Fibroblast of pulmonary artery (primary cell): ENCODE measurements at regions not wholly inside any gene's neighbourhood (a gene's known extent, or its start where the extent isn't known, plus 50 kb on each side); places are given as distances from the start of the nearest gene placed in this dataset.

Experiments used
- DNase-seq: peaks from one replicate; pipeline ENCODE4 v3.0.0-alpha.2; 2010; ENCODE audit warnings: low read depth
- H3K4me3 ChIP-seq: replicated peaks from 2 replicates; pipeline ENCODE4 v1.5.1; 2011; ENCODE audit warnings: low read depth, mild to moderate bottlenecking, control low read depth, low read length, moderate library complexity
- CTCF ChIP-seq: IDR thresholded peaks from 2 replicates; pipeline ENCODE4 v1.5.1; 2011; ENCODE audit warnings: mild to moderate bottlenecking, control low read depth, low read length, inconsistent platforms; ENCODE audit errors: missing control alignments

DNA sequence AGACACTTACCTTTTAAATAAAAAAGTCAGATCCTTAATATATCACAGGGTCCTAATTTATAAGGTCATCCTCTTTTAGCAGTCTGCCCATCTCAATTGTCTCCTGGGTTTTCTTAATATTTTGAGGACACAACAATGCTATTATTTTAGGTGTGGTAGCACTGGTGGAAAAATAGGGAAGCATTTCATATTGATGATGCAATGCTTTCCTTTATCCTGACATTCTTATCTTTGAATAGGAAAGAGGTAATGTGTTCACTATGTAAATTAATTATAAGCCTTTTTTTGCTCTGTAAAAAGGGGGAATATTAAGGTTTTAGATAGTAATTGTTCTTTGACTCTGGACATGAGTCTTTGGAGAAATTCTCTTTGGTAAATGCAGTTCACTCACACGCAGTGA is 164.7 kb downstream of the YTHDC2 start:
- TF ChIP-seq CTCF, result no peak
- DNase-seq, result no peak

DNA sequence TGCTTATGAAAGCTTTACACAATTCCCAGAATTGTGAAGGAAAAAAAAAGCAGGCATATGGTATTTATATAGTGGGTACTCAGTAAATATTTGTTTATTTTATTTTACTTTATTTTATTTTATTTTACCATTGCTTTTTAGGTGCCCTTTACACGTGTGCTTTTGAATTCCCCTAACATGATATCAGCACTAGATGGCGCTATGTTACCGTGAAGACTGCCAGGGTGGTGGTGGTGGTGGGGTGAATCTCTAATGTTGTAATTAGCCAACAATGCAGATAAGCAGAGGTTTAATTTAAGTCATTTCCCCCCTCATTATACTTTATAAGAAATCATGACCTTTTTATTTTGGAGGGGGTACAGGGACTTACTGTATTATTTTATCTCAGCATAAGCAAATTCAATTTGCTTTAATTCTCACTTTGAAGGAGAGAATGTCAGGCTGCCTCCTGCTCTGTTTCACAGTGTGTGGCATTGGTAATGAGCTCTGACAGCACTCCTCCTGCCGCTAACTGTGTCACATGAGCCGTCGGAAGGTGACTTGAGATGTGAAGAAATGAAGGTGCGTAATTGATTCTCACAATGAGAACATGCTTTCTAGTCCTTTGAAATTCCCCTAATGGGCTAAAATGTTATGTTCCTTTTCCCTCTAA is 165.6 kb downstream of the YTHDC2 start:
- DNase-seq, result peak; percentile 66
- peak; percentile 74 for TF ChIP-seq CTCF
- no peak overlapping the region for H3K4me3 ChIP-seq

More for the DNA sequence above, 164.7 kb downstream of the YTHDC2 start:
- no peak overlapping the region for H3K4me3 ChIP-seq

DNA sequence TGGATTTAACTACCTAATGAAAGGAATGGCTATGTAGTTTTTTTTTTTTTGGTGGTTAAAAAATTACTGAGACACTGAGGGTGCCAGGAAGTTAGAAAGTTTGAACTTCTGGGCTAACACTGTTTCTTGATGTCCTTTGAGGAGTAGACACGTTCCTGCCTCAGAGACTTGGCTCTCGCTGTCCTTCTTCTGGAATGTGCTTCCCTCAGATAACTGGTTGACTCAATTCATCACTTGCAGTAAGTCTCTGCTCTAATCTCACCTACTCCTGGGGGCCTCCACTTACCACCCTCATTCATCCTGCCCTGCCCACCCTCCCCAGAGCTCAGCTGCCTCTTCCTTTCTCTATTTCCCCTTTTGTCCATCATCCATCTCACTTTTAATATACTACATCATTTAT is 167.0 kb downstream of the YTHDC2 start:
- peak; percentile 8 for DNase-seq
- no peak for TF ChIP-seq CTCF
- no peak overlapping the region for H3K4me3 ChIP-seq

DNA sequence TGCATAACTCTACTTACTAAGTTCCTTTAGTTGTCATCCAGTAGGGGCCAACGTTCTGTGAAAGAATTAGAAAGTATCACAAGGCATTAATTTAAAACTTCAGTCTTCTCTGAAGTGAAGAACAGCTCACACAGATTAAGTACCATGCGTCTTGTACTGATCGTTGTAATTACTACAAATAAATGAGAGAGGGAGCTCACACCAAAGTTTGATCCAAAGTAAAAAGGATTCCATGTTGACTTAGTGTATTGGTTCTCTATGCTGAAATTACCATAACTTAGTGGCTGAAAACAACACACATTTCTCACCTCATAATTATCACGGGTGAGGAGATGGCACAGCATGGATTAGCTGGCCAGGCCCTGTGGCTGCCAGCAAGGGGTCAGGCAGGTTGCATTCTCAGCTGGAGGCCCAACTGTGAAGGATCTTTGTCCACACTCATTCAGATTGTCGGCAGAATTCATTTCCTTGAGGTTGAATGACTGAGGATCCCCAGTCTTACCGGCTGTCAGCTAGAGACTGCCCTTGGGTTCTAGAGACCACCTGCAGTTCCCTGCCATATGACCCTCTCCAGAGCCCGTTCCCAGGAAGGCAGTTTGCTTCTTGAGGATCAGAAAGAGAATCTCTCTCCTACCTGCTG is 169.1 kb downstream of the YTHDC2 start:
- TF ChIP-seq CTCF, result no peak
- DNase-seq, result peak; percentile 4
- H3K4me3 ChIP-seq, result no peak overlapping the region

DNA sequence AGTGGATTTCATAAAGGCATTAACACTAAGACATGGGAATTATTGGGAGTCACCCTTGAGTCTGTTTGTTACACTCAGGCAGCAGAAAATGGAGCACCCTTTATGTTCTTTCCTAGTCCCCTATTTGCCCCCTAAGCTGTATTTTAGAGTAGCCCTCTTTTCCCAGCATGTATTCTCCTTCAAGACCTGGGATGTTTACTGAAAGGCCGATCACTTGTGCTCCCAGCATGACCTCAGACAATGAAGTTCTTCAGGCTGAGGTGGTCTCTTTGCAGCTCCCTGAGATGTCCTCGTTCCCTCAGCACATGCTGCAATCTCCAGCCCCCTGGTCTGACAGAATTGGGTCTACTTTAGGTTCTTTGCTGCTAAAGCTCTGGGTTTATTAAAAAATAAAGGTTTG is 169.7 kb downstream of the YTHDC2 start:
- DNase-seq, result no peak
- no peak overlapping the region for H3K4me3 ChIP-seq

DNA sequence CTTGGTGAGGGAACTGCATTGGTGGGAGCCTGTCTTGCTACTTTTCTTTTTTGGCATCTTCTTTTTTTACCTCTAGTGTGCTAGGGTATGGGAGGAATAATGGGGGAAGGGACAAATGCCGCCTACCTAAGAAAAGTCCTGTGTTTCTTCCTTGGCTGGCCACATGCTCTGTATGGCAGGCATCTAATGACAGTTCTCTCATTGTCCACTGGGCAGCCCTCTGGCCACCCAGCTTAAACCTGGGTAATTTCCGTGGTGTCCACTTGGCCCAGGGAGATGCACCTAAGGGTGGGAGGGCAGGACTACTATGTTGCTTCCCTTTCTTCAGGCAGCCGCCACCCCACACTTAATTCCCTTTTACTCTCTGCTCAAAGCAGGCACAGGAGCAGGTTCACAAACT is 173.1 kb downstream of the YTHDC2 start:
- DNase-seq, result no peak
- H3K4me3 ChIP-seq, result no peak overlapping the region
- no peak for TF ChIP-seq CTCF

More for the DNA sequence above, 169.7 kb downstream of the YTHDC2 start:
- no peak for TF ChIP-seq CTCF

GRCh38 chr5:113689647-113690046 is 176.2 kb downstream of the YTHDC2 start:
- no peak for TF ChIP-seq CTCF
- DNase-seq, result no peak
- H3K4me3 ChIP-seq, result no peak overlapping the region
